IMR-90 (cell line): ENCODE measurements at regions not wholly inside any gene's neighbourhood (a gene's known extent, or its start where the extent isn't known, plus 50 kb on each side); places are given as distances from the start of the nearest gene placed in this dataset.

Source experiments
- ATAC-seq: fragments of 200-7000 bp; cut with Tn5 transposase; 2 replicates; pipeline ENCODE4 v1.9.1; 2020; ENCODE audit warnings: low read depth, mild to moderate bottlenecking, moderate library complexity
- BruUV-seq: library from RNA; stranded (reverse); fragments of 400-500 nt; replicated peaks from 2 replicates; lab custom pipeline; 2021; lab: Mats Ljungman, UMichigan
- CTCF ChIA-PET: fragments of 300-600 bp; formaldehyde crosslinking; extraction: SDS; loops from one replicate; lab custom pipeline; 2021; ENCODE audit warnings: antibody characterized with exemption; lab: Yijun Ruan, JAX
- POLR2A ChIA-PET: fragments of 300-600 bp; sonication (Branson Sonifier 250); formaldehyde crosslinking; loops from one replicate; lab custom pipeline; 2022; ENCODE audit warnings: antibody characterized with exemption; ENCODE audit not compliant: unreplicated experiment; lab: Charles Lee
- DNase-seq: peaks from one replicate; pipeline ENCODE4 v3.0.0; 2013
- H2AFZ ChIP-seq: replicated peaks from 2 replicates; pipeline ENCODE3; 2013; ENCODE audit warnings: low read length, mild to moderate bottlenecking; ENCODE audit not compliant: poor library complexity
- H2AK5ac ChIP-seq: 2 replicates; pipeline ENCODE4 v1.6.1; 2013; ENCODE audit warnings: low read depth, low read length, inconsistent platforms
- H2AK9ac ChIP-seq: replicated peaks from 2 replicates; pipeline ENCODE3; 2013; ENCODE audit warnings: mild to moderate bottlenecking, low read depth, low read length, moderate library complexity; ENCODE audit not compliant: poor library complexity
- H2BK120ac ChIP-seq: 2 replicates; pipeline ENCODE4 v1.6.1; 2013; ENCODE audit warnings: low read depth, low read length, inconsistent platforms
- H2BK15ac ChIP-seq: 3 replicates; pipeline ENCODE4 v1.6.1; 2013; ENCODE audit warnings: low read depth, low read length, inconsistent platforms
- H2BK20ac ChIP-seq: 2 replicates; pipeline ENCODE4 v1.6.1; 2013; ENCODE audit warnings: low read depth, mild to moderate bottlenecking, inconsistent platforms, low read length, moderate library complexity
- H2BK5ac ChIP-seq: 2 replicates; pipeline ENCODE4 v1.6.1; 2013; ENCODE audit warnings: mild to moderate bottlenecking, low read depth, low read length, inconsistent platforms; ENCODE audit not compliant: poor library complexity, severe bottlenecking
- H3K14ac ChIP-seq: replicated peaks from 2 replicates; pipeline ENCODE4 v1.6.1; 2013; ENCODE audit warnings: low read depth, low read length, inconsistent platforms
- H3K18ac ChIP-seq: 2 replicates; pipeline ENCODE4 v1.6.1; 2013; ENCODE audit warnings: low read depth, low read length, control low read depth
- H3K23ac ChIP-seq: 2 replicates; pipeline ENCODE4 v1.6.1; 2013; ENCODE audit warnings: low read depth, low read length, inconsistent platforms
- H3K27ac ChIP-seq: 2 replicates; pipeline ENCODE4 v1.5.1; 2013; ENCODE audit warnings: mild to moderate bottlenecking, control low read depth, low read length; ENCODE audit not compliant: insufficient read depth
- H3K27me3 ChIP-seq: 2 replicates; pipeline ENCODE4 v1.6.1; 2013; ENCODE audit warnings: low read length; ENCODE audit not compliant: control insufficient read depth, insufficient read depth
- H3K36me3 ChIP-seq: 2 replicates; pipeline ENCODE4 v1.6.1; 2013; ENCODE audit warnings: low read length, mixed read lengths; ENCODE audit not compliant: control insufficient read depth, insufficient read depth
- H3K4ac ChIP-seq: 2 replicates; pipeline ENCODE4 v1.6.1; 2013; ENCODE audit warnings: low read depth, low read length, inconsistent platforms
- H3K4me1 ChIP-seq: 2 replicates; pipeline ENCODE4 v1.6.1; 2013; ENCODE audit warnings: low read length, mixed read lengths; ENCODE audit not compliant: control insufficient read depth, insufficient read depth
- H3K4me2 ChIP-seq: 2 replicates; pipeline ENCODE4 v1.6.1; 2013; ENCODE audit warnings: low read depth, mild to moderate bottlenecking, control low read depth, low read length, moderate library complexity
- H3K4me3 ChIP-seq: 2 replicates; pipeline ENCODE4 v1.5.1; 2013; ENCODE audit warnings: low read depth, mild to moderate bottlenecking, control low read depth, low read length, moderate library complexity; ENCODE audit not compliant: insufficient read depth
- H3K56ac ChIP-seq: 2 replicates; pipeline ENCODE4 v1.6.1; 2013; ENCODE audit warnings: low read length, inconsistent platforms; ENCODE audit not compliant: insufficient read depth; ENCODE audit errors: extremely low read depth
- H3K79me1 ChIP-seq, 2 experiments: 2 replicates each; pipeline ENCODE4 v1.6.1; 2013; ENCODE audit warnings: low read length in 2 of 2, inconsistent platforms in 1 of 2, low read depth in 1 of 2
- H3K9ac ChIP-seq: 2 replicates; pipeline ENCODE4 v1.6.1; 2013; ENCODE audit warnings: low read depth, low read length, control low read depth
- H3K9me1 ChIP-seq: 2 replicates; pipeline ENCODE4 v1.6.1; 2013; ENCODE audit warnings: low read length, inconsistent platforms; ENCODE audit not compliant: insufficient read depth
- H3K9me3 ChIP-seq: 2 replicates; pipeline ENCODE4 v1.6.1; 2013; ENCODE audit warnings: low read length; ENCODE audit not compliant: control insufficient read depth, insufficient read depth
- H4K20me1 ChIP-seq: 2 replicates; pipeline ENCODE4 v1.6.1; 2013; ENCODE audit warnings: low read length, inconsistent platforms; ENCODE audit not compliant: insufficient read depth
- H4K5ac ChIP-seq: 2 replicates; pipeline ENCODE4 v1.6.1; 2013; ENCODE audit warnings: mild to moderate bottlenecking, low read depth, low read length, control low read depth
- H4K8ac ChIP-seq, 2 experiments: 2 replicates each; pipeline ENCODE4 v1.6.1; 2013; ENCODE audit warnings: low read depth in 2 of 2, low read length in 2 of 2, control low read depth in 1 of 2, inconsistent platforms in 1 of 2
- H4K91ac ChIP-seq: 2 replicates; pipeline ENCODE4 v1.6.1; 2013; ENCODE audit warnings: low read depth, low read length, inconsistent platforms; ENCODE audit not compliant: insufficient read depth
- CEBPB ChIP-seq: IDR thresholded peaks from 2 replicates; pipeline ENCODE4 v1.6.1; 2012; ENCODE audit warnings: low read depth, low read length, improper control_type of control experiment
- ELK1 ChIP-seq: fragments of 150-350 bp; IDR thresholded peaks from 2 replicates; pipeline ENCODE4 v1.6.1; 2016; ENCODE audit warnings: low read depth, mild to moderate bottlenecking, low read length, moderate library complexity, borderline replicate concordance
- MXI1 ChIP-seq: IDR thresholded peaks from 2 replicates; pipeline ENCODE4 v1.6.1; 2012; ENCODE audit warnings: low read depth, mild to moderate bottlenecking, low read length, moderate library complexity, borderline replicate concordance
- RCOR1 ChIP-seq: IDR thresholded peaks from 2 replicates; pipeline ENCODE4 v1.6.1; 2012; ENCODE audit warnings: mild to moderate bottlenecking, low read length, improper control_type of control experiment; ENCODE audit not compliant: insufficient replicate concordance
- RFX5 ChIP-seq: IDR thresholded peaks from 2 replicates; pipeline ENCODE4 v1.8.0; 2012; ENCODE audit warnings: low read depth, mild to moderate bottlenecking, low read length, moderate library complexity
- SMC3 ChIP-seq: fragments of 150-350 bp; IDR thresholded peaks from 2 replicates; pipeline ENCODE4 v1.6.1; 2016; ENCODE audit warnings: low read depth, mild to moderate bottlenecking, antibody characterized with exemption, low read length, moderate library complexity
- USF2 ChIP-seq: fragments of 150-350 bp; IDR thresholded peaks from 2 replicates; pipeline ENCODE4 v1.6.1; 2017; ENCODE audit warnings: mild to moderate bottlenecking, antibody characterized with exemption, low read length, low read depth
- WGBS, 2 experiments: methylation state at CpG; one replicate each; pipeline versions ENCODE4 v1.1.5 to v1.1.7; 2013; ENCODE audit warnings: missing lambda C conversion rate in 2 of 2; ENCODE audit not compliant: insufficient read length in 1 of 2; ENCODE audit errors: extremely low coverage in 2 of 2; 5-methylcytosine and 5-hydroxymethylcytosine counted together
- dilution Hi-C: fragments of 300-500 bp; cut with HindIII; formaldehyde crosslinking; loops from one replicate; pipeline ENCODE4 v1.14.3; 2018; ENCODE audit warnings: low sequenced_read_pairs; ENCODE audit not compliant: unreplicated experiment
- in situ Hi-C: fragments of 300-500 bp; cut with MboI; formaldehyde crosslinking; loops from 3 replicates; pipeline ENCODE4 v1.14.3; 2019; ENCODE audit warnings: low sequenced_read_pairs, inconsistent platforms, mixed read lengths
- intact Hi-C: fragments of 100-400 bp; cut with micrococcal nuclease; formaldehyde crosslinking; loops from 2 replicates; pipeline ENCODE4 v1.10.0; 2022

GRCh38 chr3:161987933-161988332, 491.3 kb downstream of the OTOL1 start:
- no peak overlapping the region for H3K9ac ChIP-seq
- no peaks in the 10 kb centered on the region for H3K27me3 ChIP-seq
- no peak overlapping the region for H3K14ac ChIP-seq
- no peak overlapping the region for H3K4me3 ChIP-seq
- H2AFZ ChIP-seq: no peak overlapping the region
- ChIA-PET POLR2A (no interaction called here), CTCF (no interaction called here)
- no peaks in the 10 kb centered on the region for H3K9me1 ChIP-seq
- H4K91ac ChIP-seq: no peak overlapping the region
- H4K8ac ChIP-seq: no peak overlapping the region
- no peak overlapping the region for H2BK120ac ChIP-seq
- H3K27ac ChIP-seq: no peak overlapping the region
- no peak overlapping the region for H2BK5ac ChIP-seq
- TF ChIP-seq MXI1 (no peak), USF2 (no peak), ELK1 (no peak), CEBPB (no peak), SMC3 (no peak), RCOR1 (no peak), RFX5 (no peak)
- no peaks in the 10 kb centered on the region for H3K9me3 ChIP-seq
- in situ Hi-C loops: no loop called here
- ATAC-seq (no peak), DNase-seq (no peak)
- no peak overlapping the region for H2AK5ac ChIP-seq
- no peak overlapping the region for H3K23ac ChIP-seq
- no peak overlapping the region for H3K4ac ChIP-seq
- H4K20me1 ChIP-seq: no peaks in the 10 kb centered on the region
- no TSS peak for BruUV-seq
- no peak overlapping the region for H4K5ac ChIP-seq
- H3K4me1 ChIP-seq: no peaks in the 10 kb centered on the region
- no peak overlapping the region for H3K4me2 ChIP-seq
- no peaks in the 10 kb centered on the region for H3K79me1 ChIP-seq
- no peak overlapping the region for H3K56ac ChIP-seq
- intact Hi-C loops: no loop called here
- dilution Hi-C loops: no loop called here
- no peak overlapping the region for H2BK15ac ChIP-seq
- no peak overlapping the region for H3K18ac ChIP-seq
- H3K36me3 ChIP-seq: no peaks in the 10 kb centered on the region
- H2AK9ac ChIP-seq: no peak overlapping the region
- no CpG with 5 or more reads among the region's 1 CpG for WGBS, 2 experiments
- no peak overlapping the region for H2BK20ac ChIP-seq
